ENCODE measurements at regions not wholly inside any gene's neighbourhood (a gene's known extent, or its start where the extent isn't known, plus 50 kb on each side); places are given as distances from the start of the nearest gene placed in this dataset.

DNA sequence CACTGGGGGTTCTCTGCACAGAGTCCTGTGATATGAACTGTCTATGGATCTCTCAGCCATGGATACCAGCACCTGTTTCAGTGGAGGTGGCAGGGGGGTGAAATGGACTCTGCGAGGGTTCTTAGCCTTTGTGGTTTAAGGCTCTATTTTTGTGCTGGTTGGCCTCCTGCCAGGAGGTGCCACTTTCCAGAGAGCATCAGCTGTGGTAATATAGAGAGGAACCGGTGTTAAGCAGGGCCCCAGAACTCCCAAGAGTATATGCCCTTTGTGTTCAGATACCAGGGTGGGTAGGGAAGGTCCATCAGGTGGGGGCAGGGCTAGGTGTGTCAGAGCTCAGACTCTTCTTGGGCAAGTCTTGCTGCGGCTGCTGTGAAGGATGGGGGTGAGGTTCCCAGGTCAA is 330.0 kb upstream of the PLD5 start:
- H3K9ac ChIP-seq (ENCODE audit: low read length) = no peak overlapping the region
- H3K36me3 ChIP-seq (ENCODE audit: control insufficient read depth in 1 of 2, insufficient read depth in 2 of 2, low read length in 2 of 2) = no peaks in the 10 kb centered on the region
- no TSS peak for BruUV-seq (replicated peaks)
- DNase-seq (ENCODE audit: low read depth, low spot score) (no peak), ATAC-seq (no peak)
- no peak overlapping the region for H3K4me3 ChIP-seq (replicated peaks in 1 of 2; ENCODE audit: low read depth in 1 of 2, low read length in 2 of 2)
- no peaks in the 10 kb centered on the region for H3K79me2 ChIP-seq (ENCODE audit: insufficient read depth, low read length)
- intact Hi-C loops (cut with micrococcal nuclease) = no loop called here
- POLR2A ChIA-PET = no interaction called here
- no peaks in the 10 kb centered on the region for H3K9me3 ChIP-seq (ENCODE audit: control insufficient read depth in 1 of 2, insufficient read depth in 1 of 2, low read depth in 1 of 2, low read length in 2 of 2)
- H3K27ac ChIP-seq (ENCODE audit: low read depth, low read length) = no peak overlapping the region
- no peak overlapping the region for H2AFZ ChIP-seq (ENCODE audit: low read depth, low read length, poor library complexity, severe bottlenecking)
- no peaks in the 10 kb centered on the region for H4K20me1 ChIP-seq (ENCODE audit: insufficient read depth)
- no peaks in the 10 kb centered on the region for H3K27me3 ChIP-seq (ENCODE audit: insufficient read depth, low read length)
- RAD21 ChIA-PET (ENCODE audit: low non-redundant PET in 1 of 2, low total read pairs in 2 of 2, uncharacterized antibody in 2 of 2, unreplicated experiment in 2 of 2) = no interaction called here
- H3K9me2 ChIP-seq (ENCODE audit: insufficient read depth) = no peaks in the 10 kb centered on the region
- CTCF ChIA-PET = no interaction called here
- H3K4me2 ChIP-seq (ENCODE audit: low read length) = no peak overlapping the region
- no peak for TF ChIP-seq SP1 (IDR thresholded peaks at IDR 0.05; ENCODE audit: low read depth)
- TF ChIP-seq EZH2phosphoT487 (IDR thresholded peaks at IDR 0.05; ENCODE audit: borderline replicate concordance) = no peak
- TF ChIP-seq YY1 (IDR thresholded peaks at IDR 0.05; ENCODE audit: extremely low read depth, insufficient replicate concordance, low read depth, low read length) = no peak
- TF ChIP-seq ZBTB33 (IDR thresholded peaks at IDR 0.05; ENCODE audit: extremely low read depth, insufficient replicate concordance, low read length) = no peak
- TF ChIP-seq ZFX (IDR thresholded peaks at IDR 0.05) = no peak
- TF ChIP-seq ELF1 (IDR thresholded peaks at IDR 0.05; ENCODE audit: borderline replicate concordance, low read depth) = no peak
- no peak for TF ChIP-seq RAD21 (IDR thresholded peaks at IDR 0.05; ENCODE audit: low read depth)
- TF ChIP-seq, protein P1, sequence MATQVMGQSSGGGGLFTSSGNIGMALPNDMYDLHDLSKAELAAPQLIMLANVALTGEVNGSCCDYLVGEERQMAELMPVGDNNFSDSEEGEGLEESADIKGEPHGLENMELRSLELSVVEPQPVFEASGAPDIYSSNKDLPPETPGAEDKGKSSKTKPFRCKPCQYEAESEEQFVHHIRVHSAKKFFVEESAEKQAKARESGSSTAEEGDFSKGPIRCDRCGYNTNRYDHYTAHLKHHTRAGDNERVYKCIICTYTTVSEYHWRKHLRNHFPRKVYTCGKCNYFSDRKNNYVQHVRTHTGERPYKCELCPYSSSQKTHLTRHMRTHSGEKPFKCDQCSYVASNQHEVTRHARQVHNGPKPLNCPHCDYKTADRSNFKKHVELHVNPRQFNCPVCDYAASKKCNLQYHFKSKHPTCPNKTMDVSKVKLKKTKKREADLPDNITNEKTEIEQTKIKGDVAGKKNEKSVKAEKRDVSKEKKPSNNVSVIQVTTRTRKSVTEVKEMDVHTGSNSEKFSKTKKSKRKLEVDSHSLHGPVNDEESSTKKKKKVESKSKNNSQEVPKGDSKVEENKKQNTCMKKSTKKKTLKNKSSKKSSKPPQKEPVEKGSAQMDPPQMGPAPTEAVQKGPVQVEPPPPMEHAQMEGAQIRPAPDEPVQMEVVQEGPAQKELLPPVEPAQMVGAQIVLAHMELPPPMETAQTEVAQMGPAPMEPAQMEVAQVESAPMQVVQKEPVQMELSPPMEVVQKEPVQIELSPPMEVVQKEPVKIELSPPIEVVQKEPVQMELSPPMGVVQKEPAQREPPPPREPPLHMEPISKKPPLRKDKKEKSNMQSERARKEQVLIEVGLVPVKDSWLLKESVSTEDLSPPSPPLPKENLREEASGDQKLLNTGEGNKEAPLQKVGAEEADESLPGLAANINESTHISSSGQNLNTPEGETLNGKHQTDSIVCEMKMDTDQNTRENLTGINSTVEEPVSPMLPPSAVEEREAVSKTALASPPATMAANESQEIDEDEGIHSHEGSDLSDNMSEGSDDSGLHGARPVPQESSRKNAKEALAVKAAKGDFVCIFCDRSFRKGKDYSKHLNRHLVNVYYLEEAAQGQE (IDR thresholded peaks at IDR 0.05; ENCODE audit: low read depth) = no peak
- TF ChIP-seq POLR2A (IDR thresholded peaks at IDR 0.05; ENCODE audit: borderline replicate concordance, extremely low read depth, insufficient read depth, insufficient read length) = no peak
- TF ChIP-seq ZNF274 (IDR thresholded peaks at IDR 0.05; ENCODE audit: low read depth, low read length) = no peak
- TF ChIP-seq CBX3 (IDR thresholded peaks at IDR 0.05; ENCODE audit: low read depth) = no peak
- no peak for TF ChIP-seq FOSL1 (IDR thresholded peaks at IDR 0.05; ENCODE audit: low read depth)
- TF ChIP-seq TCF7L2 (IDR thresholded peaks at IDR 0.05; ENCODE audit: borderline replicate concordance, extremely low read depth, insufficient read depth, insufficient read length) = no peak
- TF ChIP-seq EGR1 (IDR thresholded peaks at IDR 0.05; ENCODE audit: low read depth) = no peak
- TF ChIP-seq CEBPB (IDR thresholded peaks at IDR 0.05; ENCODE audit: low read depth) = no peak
- TF ChIP-seq JUND (IDR thresholded peaks at IDR 0.05) = no peak
- no peak for TF ChIP-seq EZH2 (IDR thresholded peaks at IDR 0.05)
- no peak for TF ChIP-seq SRF (IDR thresholded peaks at IDR 0.05; ENCODE audit: low read depth)
- no peak for TF ChIP-seq ATF3 (IDR thresholded peaks at IDR 0.05)
- no peaks in the 10 kb centered on the region for H3K4me1 ChIP-seq (ENCODE audit: control insufficient read depth in 1 of 2, insufficient read depth in 2 of 2, low read length in 2 of 2)
